Adrenal gland (tissue), 9 donors: ENCODE measurements at regions not wholly inside any gene's neighbourhood (a gene's known extent, or its start where the extent isn't known, plus 50 kb on each side); places are given as distances from the start of the nearest gene placed in this dataset.

Experiments used
- DNase-seq, 7 donors: peaks; one replicate each; pipeline ENCODE4 v3.0.0-alpha.2; 2019 to 2020
- H3K27ac ChIP-seq, 5 donors: fragments of 200-600 bp; sonication (generic) in 4 of 5; 1 replicate in 3 of 5; 2 replicates in 2 of 5; pipeline versions ENCODE4 v1.5.1 to v1.8.0; 2016 to 2020; ENCODE audit warnings: mild to moderate bottlenecking in 1 of 5
- H3K27me3 ChIP-seq: fragments of 200-600 bp; 2 replicates; pipeline ENCODE4 v1.8.0; 2021
- H3K36me3 ChIP-seq, 2 donors: fragments of 200-600 bp; replicated peaks in 1 of 2; 1 replicate in 1 of 2; 2 replicates in 1 of 2; pipeline versions ENCODE4 v1.5.1 to v1.8.0; 2018 to 2022
- H3K4me1 ChIP-seq, 2 donors: fragments of 200-600 bp; replicated peaks in 1 of 2; 1 replicate in 1 of 2; 2 replicates in 1 of 2; pipeline versions ENCODE4 v1.5.1 to v1.8.0; 2018 to 2021
- H3K4me3 ChIP-seq, 4 donors: fragments of 200-600 bp; sonication (generic) in 3 of 4; one replicate each; pipeline ENCODE4 v1.5.1; 2016 to 2018
- H3K9me3 ChIP-seq, 3 donors: fragments of 200-600 bp; sonication (generic) in 1 of 3; replicated peaks in 1 of 3; 1 replicate in 2 of 3; 2 replicates in 1 of 3; pipeline versions ENCODE4 v1.5.1 to v1.8.0; 2016 to 2021
- POLR2A ChIP-seq, 2 donors: fragments of 450-650 bp; IDR thresholded peaks; one replicate each; pipeline ENCODE4 v1.6.1; 2017; ENCODE audit warnings: antibody characterized with exemption in 2 of 2, mild to moderate bottlenecking in 2 of 2, moderate library complexity in 1 of 2
- WGBS, 4 donors: extraction: QIAGEN DNeasy Blood & Tissue Kit in 2 of 4; methylation state at CpG; one replicate each; pipeline versions ENCODE4 v1.1.5 to v1.1.7; 2013 to 2017; 5-methylcytosine and 5-hydroxymethylcytosine counted together
- intact Hi-C, 2 donors: fragments of 100-400 bp; cut with DNase I; formaldehyde crosslinking; loops; one replicate each; pipeline versions ENCODE4 v1.14.1 to v1.15.0; 2022 to 2023
- TF ChIP-seq, protein P1 (sequence below), 6 experiments: fragments of 450-650 bp in 4 of 6; fragments of 200-600 bp in 2 of 6; sonication (generic) in 1 of 6; IDR thresholded peaks; 1 replicate in 5 of 6; 2 replicates in 1 of 6; pipeline versions ENCODE4 v1.5.1 to v1.8.0; 2016 to 2021; ENCODE audit warnings: antibody characterized with exemption in 6 of 6, mild to moderate bottlenecking in 2 of 6, moderate library complexity in 1 of 6
- donor health status: healthy with polysubstance abuse.
- donor health status: Bipolar disorder and iron deficiency.
- donor health status: DM: yes; HTN: yes; CAD: no.
- donor health status: DM: no; HTN: no; CAD: no.
- donor health status: DM: no; HTN: no; CAD: no.

DNA sequence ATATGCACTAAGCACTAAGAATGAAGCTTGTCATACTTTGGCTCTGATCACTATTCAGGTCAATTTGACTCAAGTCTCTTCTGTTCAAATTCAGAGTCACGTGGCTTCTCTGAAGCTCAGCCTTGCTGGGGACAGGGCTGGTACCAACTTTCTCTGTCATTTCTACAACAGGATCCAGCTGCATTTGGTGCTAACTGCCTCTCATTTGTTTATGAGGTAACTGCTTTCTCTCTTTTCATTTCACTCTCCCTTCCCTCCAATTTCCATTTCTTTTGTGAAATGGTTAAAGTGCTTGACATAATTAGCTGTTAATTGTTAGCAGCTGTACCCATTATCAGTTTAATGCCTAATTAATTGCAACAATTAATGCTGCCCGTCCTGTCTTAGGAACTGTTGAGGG lies 259.7 kb upstream of the PLET1 start:
- TF ChIP-seq, protein P1, sequence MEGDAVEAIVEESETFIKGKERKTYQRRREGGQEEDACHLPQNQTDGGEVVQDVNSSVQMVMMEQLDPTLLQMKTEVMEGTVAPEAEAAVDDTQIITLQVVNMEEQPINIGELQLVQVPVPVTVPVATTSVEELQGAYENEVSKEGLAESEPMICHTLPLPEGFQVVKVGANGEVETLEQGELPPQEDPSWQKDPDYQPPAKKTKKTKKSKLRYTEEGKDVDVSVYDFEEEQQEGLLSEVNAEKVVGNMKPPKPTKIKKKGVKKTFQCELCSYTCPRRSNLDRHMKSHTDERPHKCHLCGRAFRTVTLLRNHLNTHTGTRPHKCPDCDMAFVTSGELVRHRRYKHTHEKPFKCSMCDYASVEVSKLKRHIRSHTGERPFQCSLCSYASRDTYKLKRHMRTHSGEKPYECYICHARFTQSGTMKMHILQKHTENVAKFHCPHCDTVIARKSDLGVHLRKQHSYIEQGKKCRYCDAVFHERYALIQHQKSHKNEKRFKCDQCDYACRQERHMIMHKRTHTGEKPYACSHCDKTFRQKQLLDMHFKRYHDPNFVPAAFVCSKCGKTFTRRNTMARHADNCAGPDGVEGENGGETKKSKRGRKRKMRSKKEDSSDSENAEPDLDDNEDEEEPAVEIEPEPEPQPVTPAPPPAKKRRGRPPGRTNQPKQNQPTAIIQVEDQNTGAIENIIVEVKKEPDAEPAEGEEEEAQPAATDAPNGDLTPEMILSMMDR (IDR thresholded peaks at IDR 0.05) = no peak
- no peak for TF ChIP-seq POLR2A (IDR thresholded peaks at IDR 0.05)
- Histone ChIP-seq H3K9me3 (no peaks in the 10 kb centered on the region), H3K4me3 (no peak overlapping the region), H3K4me1 (peaks cover 0 to 17% of the 10 kb centered on the region in 2 donors), H3K27ac (no peak overlapping the region), H3K27me3 (no peaks in the 10 kb centered on the region), H3K36me3 (no peaks in the 10 kb centered on the region)
- intact Hi-C loops = no loop called here
- no peak for DNase-seq
- WGBS, 4 donors = 56 to 70% (median 65%) methylated on average over 2 of the region's 2 CpGs

DNA sequence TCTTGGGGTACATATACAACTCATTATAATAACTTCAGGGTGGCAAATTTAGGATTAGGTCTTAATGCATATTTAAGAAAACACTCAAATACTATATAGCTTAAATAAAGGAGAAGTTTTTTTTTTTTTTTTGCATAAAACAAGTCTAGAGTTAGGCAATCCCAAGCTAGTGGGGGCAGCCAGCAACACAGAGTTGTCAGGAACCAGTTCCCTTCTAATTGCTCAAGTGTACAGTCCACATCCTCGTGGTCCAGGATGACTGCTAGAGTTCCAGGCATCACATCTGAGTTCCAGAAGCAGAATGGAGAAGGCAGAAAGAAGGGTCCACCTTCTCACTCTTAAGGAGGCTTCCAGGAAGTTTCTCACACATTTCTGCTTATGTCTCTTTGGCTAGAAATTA lies 261.9 kb upstream of the PLET1 start:
- 52 to 75% (median 66%) methylated on average over 1 of the region's 1 CpG for WGBS, 4 donors
- Histone ChIP-seq H3K36me3 (no peaks in the 10 kb centered on the region), H3K4me1 (peaks cover 0 to 21% of the 10 kb centered on the region in 2 donors), H3K9me3 (no peaks in the 10 kb centered on the region), H3K27ac (no peak overlapping the region), H3K4me3 (no peak overlapping the region), H3K27me3 (no peaks in the 10 kb centered on the region)
- intact Hi-C loops = no loop called here
- no peak for DNase-seq
- TF ChIP-seq, protein P1 (IDR thresholded peaks at IDR 0.05) = no peak
- TF ChIP-seq POLR2A (IDR thresholded peaks at IDR 0.05) = no peak

DNA sequence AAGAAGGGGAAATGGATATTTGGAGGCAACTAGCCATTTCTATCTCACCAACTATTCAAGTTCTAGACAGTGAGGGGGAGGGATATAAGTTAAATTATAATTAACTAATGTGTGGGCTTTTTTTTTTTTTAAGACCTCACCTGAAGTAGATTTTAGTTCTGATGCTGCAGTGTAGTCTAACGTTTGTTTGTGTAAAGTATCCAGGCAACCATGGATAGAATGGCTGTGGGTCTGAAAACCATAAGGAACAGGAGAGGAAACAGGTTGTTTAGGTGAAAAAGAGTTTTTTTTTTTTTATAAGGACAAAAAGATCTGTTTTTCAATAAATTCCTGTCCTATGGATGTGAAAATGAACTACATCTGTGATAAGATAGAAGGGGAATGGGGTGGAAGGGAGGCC lies 262.4 kb upstream of the PLET1 start:
- H3K4me3 ChIP-seq = no peak overlapping the region
- intact Hi-C loops = no loop called here
- TF ChIP-seq POLR2A (IDR thresholded peaks at IDR 0.05) = no peak
- TF ChIP-seq, protein P1 (IDR thresholded peaks at IDR 0.05) = no peak
- 29 to 50% (median 40%) methylated on average over 1 of the region's 1 CpG for WGBS, 4 donors
- no peaks in the 10 kb centered on the region for H3K27me3 ChIP-seq
- peak overlapping the region in 1 of 5 donors; percentile 79 for H3K27ac ChIP-seq
- no peaks in the 10 kb centered on the region for H3K9me3 ChIP-seq
- DNase-seq = no peak
- H3K4me1 ChIP-seq = peaks cover 0 to 21% of the 10 kb centered on the region in 2 donors
- no peaks in the 10 kb centered on the region for H3K36me3 ChIP-seq

DNA sequence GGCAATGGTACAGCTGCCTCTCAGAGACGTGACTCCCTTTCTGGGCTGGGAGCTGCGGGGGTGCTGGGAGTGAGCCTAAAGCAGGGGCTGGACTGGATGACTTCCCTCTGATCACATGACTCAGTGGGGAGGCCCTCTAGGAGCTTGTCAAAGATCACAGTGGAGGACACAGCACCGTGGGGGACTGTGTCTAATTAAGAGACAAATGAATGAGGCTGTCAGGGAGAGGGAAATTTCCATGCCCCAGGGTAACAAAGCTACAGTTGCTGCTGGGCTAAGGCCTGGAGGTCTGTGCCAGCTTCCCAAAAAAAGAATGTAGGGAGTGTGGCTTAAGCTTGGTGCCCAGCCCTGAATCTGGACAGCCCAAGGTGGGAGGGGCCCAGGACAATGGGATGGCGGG lies 262.8 kb upstream of the PLET1 start:
- no peak for TF ChIP-seq POLR2A (IDR thresholded peaks at IDR 0.05)
- TF ChIP-seq, protein P1 (IDR thresholded peaks at IDR 0.05) = no peak
- 40 to 72% (median 58%) methylated on average over 3 to 4 of the region's 4 CpGs for WGBS, 4 donors
- intact Hi-C loops = no loop called here
- H3K9me3 ChIP-seq = no peaks in the 10 kb centered on the region
- H3K4me3 ChIP-seq = no peak overlapping the region
- peaks cover 0 to 21% of the 10 kb centered on the region in 2 donors for H3K4me1 ChIP-seq
- DNase-seq = peak in 5 of 7 donors; percentile 17 to 57 (median 19)
- H3K27ac ChIP-seq = peak overlapping the region in 1 of 5 donors; percentile 79
- H3K36me3 ChIP-seq = no peaks in the 10 kb centered on the region
- no peaks in the 10 kb centered on the region for H3K27me3 ChIP-seq
